SU-DHL-6 (cell line): ENCODE measurements at regions not wholly inside any gene's neighbourhood (a gene's known extent, or its start where the extent isn't known, plus 50 kb on each side); places are given as distances from the start of the nearest gene placed in this dataset.

Experiments
- H2AFZ ChIP-seq: fragments of 200-600 bp; sonication (generic); 2 replicates; pipeline ENCODE4 v1.6.1; 2014; ENCODE audit warnings: low read depth, mild to moderate bottlenecking, moderate library complexity, mixed read lengths, antibody characterized with exemption, low read length; ENCODE audit not compliant: severe bottlenecking
- H3F3A ChIP-seq: fragments of 200-600 bp; shearing (Covaris generic); 2 replicates; pipeline ENCODE4 v1.6.0; 2016; ENCODE audit warnings: antibody characterized with exemption, mild to moderate bottlenecking; ENCODE audit not compliant: insufficient read depth
- H3K27ac ChIP-seq: fragments of 200-600 bp; sonication (generic); 2 replicates; pipeline ENCODE4 v1.5.1; 2016; ENCODE audit warnings: low read depth, mild to moderate bottlenecking, low read length, moderate library complexity, mixed read lengths
- H3K27me3 ChIP-seq: fragments of 200-600 bp; sonication (generic), shearing (Covaris generic); 2 replicates; pipeline ENCODE4 v1.6.0; 2014; ENCODE audit warnings: mild to moderate bottlenecking, low read length
- H3K36me3 ChIP-seq: fragments of 200-600 bp; sonication (generic); 2 replicates; pipeline ENCODE4 v1.6.1; 2014; ENCODE audit warnings: mild to moderate bottlenecking, low read length, mixed read lengths
- H3K4me2 ChIP-seq: fragments of 300-600, 200-600 bp; shearing (Covaris generic), sonication (generic); 2 replicates; pipeline ENCODE4 v1.6.0; 2014; ENCODE audit warnings: low read length, low read depth, mild to moderate bottlenecking; ENCODE audit not compliant: poor library complexity, severe bottlenecking
- H3K4me3 ChIP-seq: fragments of 200-600 bp; sonication (generic); 2 replicates; pipeline ENCODE4 v1.5.1; 2014; ENCODE audit warnings: antibody characterized with exemption, low read length, mild to moderate bottlenecking, mixed read lengths; ENCODE audit not compliant: insufficient read depth, poor library complexity, severe bottlenecking
- H3K79me2 ChIP-seq: fragments of 200-600 bp; sonication (generic); 2 replicates; pipeline ENCODE4 v1.6.1; 2014; ENCODE audit warnings: mild to moderate bottlenecking, low read length, moderate library complexity; ENCODE audit not compliant: insufficient read depth
- H3K9ac ChIP-seq: fragments of 200-600 bp; sonication (generic); 2 replicates; pipeline ENCODE4 v1.7.0; 2014; ENCODE audit warnings: mild to moderate bottlenecking, low read length
- H3K9me2 ChIP-seq: fragments of 200-600 bp; sonication (generic); replicated peaks from 2 replicates; pipeline ENCODE4 v1.6.1; 2014; ENCODE audit warnings: low read length; ENCODE audit not compliant: insufficient read depth
- H3K9me3 ChIP-seq: fragments of 200-600 bp; sonication (generic); 2 replicates; pipeline ENCODE4 v1.6.1; 2014; ENCODE audit warnings: low read length, mixed read lengths; ENCODE audit not compliant: insufficient read depth
- H4K20me1 ChIP-seq: fragments of 200-600 bp; sonication (generic); 2 replicates; pipeline ENCODE4 v1.6.1; 2014; ENCODE audit warnings: low read depth, mild to moderate bottlenecking, antibody characterized with exemption, low read length, moderate library complexity, mixed read lengths
- EZH2phosphoT487 ChIP-seq: fragments of 200-600 bp; sonication (generic), shearing (Covaris generic); conservative IDR thresholded peaks from 2 replicates; pipeline ENCODE4 v1.6.1; 2018; ENCODE audit warnings: mild to moderate bottlenecking, antibody characterized with exemption, low read length, moderate library complexity, mixed read lengths
- TF ChIP-seq, protein P1 (sequence below): fragments of 200-600 bp; sonication (generic); IDR thresholded peaks from one replicate; pipeline ENCODE4 v1.5.1; 2017; ENCODE audit warnings: antibody characterized with exemption, mild to moderate bottlenecking, low read length, moderate library complexity; ENCODE audit not compliant: insufficient read depth, poor library complexity, severe bottlenecking

DNA sequence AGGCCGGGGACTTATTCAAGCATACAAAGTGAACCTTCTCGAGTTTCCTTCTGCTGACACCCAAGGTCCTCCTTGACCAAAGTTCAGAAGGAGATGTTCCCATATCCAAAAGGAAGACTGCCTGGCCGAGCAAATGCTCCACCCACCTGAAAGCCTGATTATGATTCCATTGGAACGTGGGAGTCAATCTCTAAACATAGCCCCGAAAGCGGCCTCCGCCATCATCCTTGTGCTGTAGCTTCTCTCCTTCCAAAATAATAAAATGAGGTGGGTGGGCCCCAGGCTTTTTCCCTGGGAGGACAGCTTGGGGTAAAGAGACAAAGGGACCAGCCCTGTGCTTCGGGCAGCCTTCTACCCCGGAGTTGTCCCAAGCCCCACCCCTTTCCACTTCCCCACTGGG lies 355.6 kb upstream of the SLC30A5 start:
- no peak overlapping the region for H3K4me3 ChIP-seq
- TF ChIP-seq, protein P1, sequence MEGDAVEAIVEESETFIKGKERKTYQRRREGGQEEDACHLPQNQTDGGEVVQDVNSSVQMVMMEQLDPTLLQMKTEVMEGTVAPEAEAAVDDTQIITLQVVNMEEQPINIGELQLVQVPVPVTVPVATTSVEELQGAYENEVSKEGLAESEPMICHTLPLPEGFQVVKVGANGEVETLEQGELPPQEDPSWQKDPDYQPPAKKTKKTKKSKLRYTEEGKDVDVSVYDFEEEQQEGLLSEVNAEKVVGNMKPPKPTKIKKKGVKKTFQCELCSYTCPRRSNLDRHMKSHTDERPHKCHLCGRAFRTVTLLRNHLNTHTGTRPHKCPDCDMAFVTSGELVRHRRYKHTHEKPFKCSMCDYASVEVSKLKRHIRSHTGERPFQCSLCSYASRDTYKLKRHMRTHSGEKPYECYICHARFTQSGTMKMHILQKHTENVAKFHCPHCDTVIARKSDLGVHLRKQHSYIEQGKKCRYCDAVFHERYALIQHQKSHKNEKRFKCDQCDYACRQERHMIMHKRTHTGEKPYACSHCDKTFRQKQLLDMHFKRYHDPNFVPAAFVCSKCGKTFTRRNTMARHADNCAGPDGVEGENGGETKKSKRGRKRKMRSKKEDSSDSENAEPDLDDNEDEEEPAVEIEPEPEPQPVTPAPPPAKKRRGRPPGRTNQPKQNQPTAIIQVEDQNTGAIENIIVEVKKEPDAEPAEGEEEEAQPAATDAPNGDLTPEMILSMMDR: no peak
- TF ChIP-seq EZH2phosphoT487: no peak
- H3K9ac ChIP-seq: no peak overlapping the region
- no peak overlapping the region for H2AFZ ChIP-seq
- H3K36me3 ChIP-seq: no peaks in the 10 kb centered on the region
- no peak overlapping the region for H3K4me2 ChIP-seq
- H3K9me3 ChIP-seq: no peaks in the 10 kb centered on the region
- no peak overlapping the region for H3K27ac ChIP-seq
- H3F3A ChIP-seq: no peaks in the 10 kb centered on the region
- H4K20me1 ChIP-seq: no peaks in the 10 kb centered on the region
- no peaks in the 10 kb centered on the region for H3K27me3 ChIP-seq
- no peaks in the 10 kb centered on the region for H3K9me2 ChIP-seq
- H3K79me2 ChIP-seq: no peaks in the 10 kb centered on the region

DNA sequence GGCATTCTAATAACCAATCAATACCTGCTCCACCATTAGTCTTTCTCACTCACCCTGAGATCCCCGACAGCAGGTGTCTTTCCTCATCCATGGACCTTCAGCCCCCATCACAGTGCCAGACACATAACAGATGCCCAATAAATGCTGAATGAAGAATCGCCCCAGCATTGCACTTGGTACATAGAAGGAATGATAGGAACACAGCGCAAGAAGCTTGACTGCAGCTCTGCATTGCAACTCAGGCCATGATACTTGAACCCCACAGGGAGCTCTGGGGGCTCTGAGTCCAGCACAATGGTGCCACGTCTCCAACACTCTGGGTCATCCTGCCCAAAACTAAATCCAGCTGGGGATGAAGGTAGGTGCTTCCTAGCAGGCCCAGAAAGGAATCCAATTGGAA lies 355.0 kb upstream of the SLC30A5 start:
- Histone ChIP-seq H4K20me1 (no peaks in the 10 kb centered on the region), H3K9me2 (no peaks in the 10 kb centered on the region), H3K4me3 (no peak overlapping the region), H3K79me2 (no peaks in the 10 kb centered on the region), H3K9me3 (no peaks in the 10 kb centered on the region), H3K27ac (no peak overlapping the region), H3K27me3 (no peaks in the 10 kb centered on the region), H3K4me2 (no peak overlapping the region), H3K36me3 (no peaks in the 10 kb centered on the region), H3K9ac (no peak overlapping the region), H3F3A (no peaks in the 10 kb centered on the region), H2AFZ (no peak overlapping the region)
- TF ChIP-seq, protein P1: no peak
- no peak for TF ChIP-seq EZH2phosphoT487

DNA sequence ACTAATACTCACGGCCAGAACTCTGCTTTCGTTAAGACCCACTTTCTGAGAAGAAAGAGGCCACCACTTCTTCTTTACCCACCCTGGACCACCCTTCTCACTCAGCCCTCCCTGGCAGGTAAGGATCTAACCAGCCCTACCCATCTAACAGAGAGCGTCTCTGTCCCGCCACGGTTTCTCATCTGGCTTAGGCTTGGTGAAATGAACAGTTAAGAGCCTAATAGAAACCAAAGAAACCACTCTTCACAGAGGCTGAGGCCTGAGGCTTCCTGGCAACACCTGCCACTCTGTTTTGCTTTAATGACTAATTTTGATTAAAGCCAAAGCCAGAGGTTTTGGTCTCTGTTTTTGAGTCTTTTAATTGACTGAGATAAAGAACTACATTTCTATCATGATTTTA lies 354.1 kb upstream of the SLC30A5 start:
- H3K4me2 ChIP-seq: no peak overlapping the region
- H2AFZ ChIP-seq: no peak overlapping the region

More for the DNA sequence above, 354.1 kb upstream of the SLC30A5 start:
- Histone ChIP-seq H3K27ac (no peak overlapping the region), H4K20me1 (no peaks in the 10 kb centered on the region), H3F3A (no peaks in the 10 kb centered on the region), H3K9ac (no peak overlapping the region), H3K9me3 (no peaks in the 10 kb centered on the region), H3K36me3 (no peaks in the 10 kb centered on the region), H3K27me3 (no peaks in the 10 kb centered on the region), H3K9me2 (no peaks in the 10 kb centered on the region), H3K79me2 (no peaks in the 10 kb centered on the region), H3K4me3 (no peak overlapping the region)
- TF ChIP-seq, protein P1: no peak
- TF ChIP-seq EZH2phosphoT487: no peak
